CD4-positive, alpha-beta T cell treated with Interleukin-10 for 1 hour (primary cell): ENCODE measurements at regions not wholly inside any gene's neighbourhood (a gene's known extent, or its start where the extent isn't known, plus 50 kb on each side); places are given as distances from the start of the nearest gene placed in this dataset.
A peak's percentile ranks its signal among the peaks of the same experiment; 100 is the strongest.
"Not testable (repeated sequence)": the region's sequence is repeated elsewhere in the genome, so short reads cannot be mapped to it uniquely, and the experiment has no call there.

ENCODE experiments used
- DNase-seq: peaks from one replicate; pipeline ENCODE4 v3.0.0-alpha.2; 2020

DNA sequence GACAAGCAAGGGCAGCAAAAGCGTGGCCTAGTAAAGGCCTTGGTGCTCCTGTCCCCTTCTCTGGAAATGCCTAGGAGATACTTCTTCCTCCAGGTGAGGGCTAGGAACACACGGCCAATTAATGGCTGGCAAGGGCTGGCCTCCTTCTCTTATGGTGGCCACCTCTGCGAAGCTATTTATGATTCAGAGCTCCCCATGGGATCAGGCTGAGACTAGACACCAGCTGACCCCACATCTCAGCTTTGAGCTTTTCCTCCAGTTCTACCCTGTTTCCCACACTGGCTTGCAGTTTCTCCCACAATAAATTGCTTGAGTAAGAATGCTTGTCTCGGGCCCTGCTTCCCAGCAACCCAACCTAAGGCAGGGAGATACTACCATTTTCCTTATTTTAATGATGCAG is 53.7 kb downstream of the CAMK2N1 start:
- DNase-seq = no peak

DNA sequence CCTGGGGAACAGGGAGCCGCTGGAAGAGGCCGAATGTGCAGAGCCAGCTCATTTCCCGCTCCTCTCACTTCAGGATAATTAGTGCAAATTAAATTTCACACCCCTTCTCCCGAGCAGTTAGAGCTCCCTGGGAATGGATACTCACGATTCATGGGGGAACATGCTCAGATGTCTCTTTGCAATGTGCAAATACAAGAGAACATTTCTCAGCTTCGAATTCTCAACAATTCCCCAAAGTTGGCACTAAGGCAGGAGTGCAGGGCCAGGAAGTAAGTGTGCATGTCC is 54.9 kb downstream of the CAMK2N1 start:
- no peak for DNase-seq

DNA sequence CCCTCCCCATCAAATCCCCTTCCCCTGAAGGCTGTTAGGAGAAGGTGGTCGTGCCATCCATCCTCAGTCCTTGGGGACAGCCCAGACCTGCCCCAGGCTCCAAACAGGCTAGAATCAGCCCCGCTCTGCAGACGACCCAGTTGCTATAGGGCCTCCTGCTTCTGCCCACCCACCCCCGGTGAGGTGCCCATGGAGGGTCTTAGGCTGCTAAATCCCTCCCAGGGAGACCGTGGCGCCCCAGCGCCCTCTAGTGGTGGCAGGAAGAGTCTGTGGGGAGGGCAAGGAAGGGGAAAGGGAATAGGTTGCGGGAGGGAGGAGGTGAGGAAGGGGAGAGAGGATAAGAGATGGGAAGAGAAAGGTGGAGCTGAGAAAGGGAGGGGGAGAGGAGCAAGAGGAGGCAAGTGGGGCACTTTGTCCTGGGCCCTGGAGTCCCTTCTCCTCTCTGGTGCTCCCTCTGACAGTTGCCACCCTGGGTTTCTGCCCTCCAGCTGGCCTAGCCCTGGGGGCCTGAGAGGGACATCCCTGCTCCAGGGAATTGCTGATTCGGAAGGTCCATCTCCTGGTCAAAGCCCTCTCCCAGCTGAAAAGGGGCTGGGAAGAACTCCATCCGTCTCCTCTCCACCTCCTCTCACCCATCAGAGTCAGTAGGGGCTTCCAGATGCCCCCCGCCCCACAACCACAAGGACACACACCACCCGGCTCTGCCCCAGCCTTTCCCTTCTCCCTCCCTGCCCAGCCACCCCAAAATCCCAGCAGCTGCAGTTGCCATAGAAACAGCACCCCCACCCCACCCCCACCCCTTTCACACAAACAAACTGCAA is 55.4 kb downstream of the CAMK2N1 start:
- DNase-seq = peak; percentile 26

DNA sequence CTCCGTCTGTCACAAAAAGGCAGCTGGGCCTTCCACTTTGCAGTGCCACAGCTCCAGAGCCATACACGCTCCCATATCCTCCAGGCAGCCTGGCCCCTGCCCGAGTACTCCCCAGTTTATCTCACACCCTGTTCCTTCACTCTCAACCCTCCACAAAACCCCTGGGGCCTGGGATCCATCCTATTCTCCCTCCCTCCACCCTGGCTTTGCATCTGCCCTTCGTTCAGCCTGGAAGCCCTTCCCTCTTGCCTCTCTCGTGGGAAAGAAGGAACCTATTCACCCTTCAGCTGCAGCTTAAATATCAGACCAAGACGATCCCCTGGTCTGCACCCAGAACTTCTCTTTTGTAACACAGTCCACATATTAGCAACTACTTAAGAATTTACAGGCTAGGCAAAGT is 56.7 kb downstream of the CAMK2N1 start:
- DNase-seq = no peak

DNA sequence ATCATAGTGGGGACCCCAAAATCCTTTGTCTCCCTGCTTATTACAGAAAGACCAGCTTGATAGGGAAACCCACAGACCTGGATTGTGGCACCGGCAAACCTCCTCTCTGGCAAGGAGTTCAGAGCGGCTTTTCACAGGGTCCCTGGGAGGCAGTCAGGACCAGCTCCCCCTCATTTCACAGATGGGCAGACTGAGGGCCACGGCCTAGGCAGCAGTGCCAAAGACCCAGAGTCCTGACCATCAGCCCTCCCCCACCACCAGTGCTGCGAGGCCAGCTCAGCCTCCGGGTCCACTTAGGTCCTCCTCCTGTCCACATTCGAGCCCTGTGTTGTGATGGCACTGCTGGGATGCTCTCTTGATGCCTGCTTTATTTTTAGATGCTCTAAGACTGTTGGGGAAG is 57.2 kb downstream of the CAMK2N1 start:
- DNase-seq = no peak

GRCh38 chr1:20426923-20427322 is 59.1 kb downstream of the CAMK2N1 start:
- DNase-seq = no peak

GRCh38 chr1:20426371-20426770 is 59.6 kb downstream of the CAMK2N1 start:
- DNase-seq = no peak

GRCh38 chr1:20425622-20426021 is 60.4 kb downstream of the CAMK2N1 start:
- DNase-seq = no peak

GRCh38 chr1:20423169-20423795 is 62.7 kb downstream of the CAMK2N1 start:
- no peak for DNase-seq

- no peak for DNase-seq
Measured at GRCh38 chr1:20421441-20421840, 64.6 kb downstream of the CAMK2N1 start.

- no peak for DNase-seq
Measured at GRCh38 chr1:20417581-20417980, 68.4 kb downstream of the CAMK2N1 start.

DNA sequence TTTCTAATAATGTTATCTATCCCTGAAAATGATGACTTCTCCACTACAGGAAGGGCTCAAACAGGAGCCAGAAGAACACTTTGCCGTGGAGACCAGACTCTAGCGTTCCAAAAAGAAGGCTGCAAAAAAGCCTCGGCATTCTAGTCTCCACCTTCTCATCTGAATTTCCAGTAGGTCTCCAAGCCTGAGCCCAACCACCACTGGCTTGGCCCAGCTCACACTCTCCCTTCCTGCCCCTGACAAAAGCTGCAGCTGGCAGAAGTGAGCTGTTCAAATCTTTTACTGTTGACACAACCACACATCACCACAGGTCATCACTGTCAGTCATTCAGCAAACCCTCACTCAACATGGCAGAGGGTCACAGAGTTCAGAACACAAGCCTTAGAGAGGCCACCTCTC is 69.3 kb downstream of the CAMK2N1 start:
- no peak for DNase-seq

DNA sequence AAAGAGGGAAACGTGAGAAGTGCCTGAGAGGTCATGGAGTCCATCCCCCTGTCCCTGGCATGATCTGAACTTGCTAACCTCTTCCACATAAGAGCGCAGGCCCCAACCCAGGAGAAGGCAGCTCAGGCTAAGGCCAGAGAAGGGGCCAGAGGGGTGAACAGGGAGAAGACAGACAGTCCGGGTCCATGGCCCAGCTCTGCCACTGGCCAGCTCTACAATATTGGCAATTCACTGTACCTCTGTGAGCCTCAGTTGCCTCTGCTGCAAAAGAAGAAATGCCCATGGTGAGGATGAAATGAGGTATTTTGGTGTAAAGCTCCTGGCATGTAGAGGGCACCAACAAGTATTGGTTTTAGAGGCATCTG is 72.3 kb downstream of the CAMK2N1 start:
- DNase-seq = no peak

DNA sequence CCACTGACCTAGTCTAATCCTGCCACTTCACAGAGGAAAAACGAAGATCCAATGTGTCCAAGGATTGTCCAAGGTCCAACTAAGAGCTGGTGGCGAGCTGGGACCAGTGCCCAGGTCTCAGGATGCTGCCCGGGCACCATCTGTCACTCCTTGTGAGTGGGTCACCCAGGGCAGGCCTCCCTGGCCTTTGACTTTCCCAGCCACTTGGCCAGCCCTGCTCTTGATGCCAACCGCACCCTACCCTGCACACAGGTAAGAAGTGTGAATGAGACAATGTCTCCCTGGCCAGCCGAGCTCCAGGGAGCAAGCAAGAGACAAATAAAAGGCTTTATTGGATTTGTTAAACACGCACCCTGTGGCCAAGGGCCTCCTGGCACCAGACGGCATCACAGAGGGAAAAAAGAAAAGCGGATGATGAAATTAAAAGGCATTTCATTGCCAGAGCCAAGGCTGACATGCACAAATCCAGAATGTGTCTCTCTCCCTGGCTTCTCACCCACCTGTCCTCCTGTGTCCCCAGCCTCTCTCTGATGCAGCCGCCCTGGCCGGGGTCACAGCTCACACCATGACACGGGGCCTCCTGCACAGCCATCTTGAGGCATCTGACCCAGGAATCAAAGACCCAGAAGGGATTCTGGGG is 72.8 kb downstream of the CAMK2N1 start:
- no peak for DNase-seq

DNA sequence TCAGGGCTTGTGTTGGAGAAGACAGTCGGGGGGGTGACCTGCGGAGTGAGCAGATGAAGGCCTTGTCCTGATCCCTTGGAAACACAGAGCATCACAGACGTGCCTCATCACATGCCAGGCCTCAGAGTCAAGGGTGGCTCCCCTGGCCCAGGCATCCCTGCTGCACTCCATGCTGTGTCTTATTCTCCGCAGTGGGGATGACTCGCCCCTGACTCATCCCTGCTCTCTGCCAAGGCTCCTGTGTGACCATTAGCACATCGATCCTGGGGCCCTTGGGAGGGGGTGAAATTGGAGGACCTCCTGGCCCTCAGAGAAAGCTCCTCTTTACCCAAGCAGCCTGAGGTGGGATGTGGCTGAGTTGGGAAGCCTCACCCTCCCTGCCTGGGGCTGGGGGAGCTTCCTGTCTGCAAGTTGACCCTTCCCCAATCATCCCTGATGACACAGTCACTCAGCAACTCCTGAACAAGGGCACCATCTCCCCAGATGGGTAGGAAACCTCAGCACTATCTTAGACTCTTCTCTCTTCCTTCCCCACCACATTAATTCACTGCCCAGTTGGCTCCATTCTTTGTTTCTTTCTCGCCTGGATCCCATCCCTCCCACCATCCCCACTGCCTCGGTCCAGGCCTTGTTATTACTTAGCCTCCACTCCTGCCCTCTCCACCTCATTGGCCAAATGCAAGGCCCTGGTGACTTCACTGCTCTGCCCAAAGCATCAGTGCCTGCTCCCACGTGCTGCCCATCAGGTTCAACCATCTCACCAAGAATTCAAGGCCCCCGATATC is 74.6 kb downstream of the CAMK2N1 start:
- DNase-seq = no peak

- DNase-seq = no peak
Measured at GRCh38 chr1:20410503-20410902, 75.5 kb downstream of the CAMK2N1 start.

DNA sequence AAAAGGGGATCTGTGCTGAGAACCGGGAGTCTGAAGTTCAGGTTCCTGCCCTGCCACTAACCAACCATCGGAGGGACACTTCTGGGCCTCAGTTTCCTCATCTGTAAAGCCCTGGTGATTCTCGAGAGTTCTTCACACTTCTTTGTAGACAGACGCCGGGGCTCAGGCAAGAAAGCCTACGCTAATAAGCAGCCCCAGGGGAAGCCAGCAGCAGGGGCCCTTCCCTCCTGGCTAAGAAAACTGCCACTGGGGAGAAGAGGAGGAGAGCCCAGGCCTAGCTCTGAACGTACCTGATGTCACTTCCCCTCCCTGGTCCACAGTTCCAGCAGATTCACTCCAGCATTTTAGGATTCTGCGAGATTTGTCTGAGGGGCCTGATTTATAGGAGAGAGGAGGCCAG is 76.0 kb downstream of the CAMK2N1 start:
- no peak for DNase-seq

- DNase-seq = no peak
Measured at GRCh38 chr1:20409012-20409411, 77.0 kb downstream of the CAMK2N1 start.

DNA sequence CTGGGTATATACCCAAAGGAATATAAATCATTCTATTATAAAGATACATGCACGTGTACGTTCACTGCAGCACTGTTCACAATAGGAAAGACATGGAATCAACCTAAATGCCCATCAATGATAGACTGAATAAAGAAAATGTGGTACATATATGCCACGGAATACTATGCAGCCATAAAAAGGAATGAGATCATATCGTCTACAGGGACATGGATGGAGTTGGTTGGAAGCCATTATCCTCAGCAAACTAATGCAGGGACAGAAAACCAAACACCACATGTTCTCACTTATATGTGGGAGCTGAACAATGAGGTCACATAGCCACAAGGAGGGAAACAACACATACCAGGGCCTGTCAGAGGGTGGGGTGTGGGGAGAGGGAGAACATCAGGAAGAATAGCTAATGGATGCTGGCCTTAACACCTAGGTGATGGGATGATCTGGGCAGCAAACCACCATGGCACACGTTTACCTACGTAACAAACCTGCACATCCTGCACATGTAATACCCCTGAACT is 77.8 kb downstream of the CAMK2N1 start:
- DNase-seq = not testable (repeated sequence)

- DNase-seq = no peak
Measured at GRCh38 chr1:20405893-20406604, 80.0 kb downstream of the CAMK2N1 start.

- DNase-seq = no peak
Measured at GRCh38 chr1:20405051-20405754, 80.8 kb downstream of the CAMK2N1 start.
